Large intestine (tissue), 3 donors: ENCODE measurements at regions not wholly inside any gene's neighbourhood (a gene's known extent, or its start where the extent isn't known, plus 50 kb on each side); places are given as distances from the start of the nearest gene placed in this dataset.

Source experiments
- DNase-seq, 2 donors: peaks; one replicate each; pipeline versions ENCODE4 v3.0.0 to v3.0.0-alpha.2; 2013
- H3K27ac ChIP-seq: one replicate; pipeline ENCODE4 v1.5.1; 2013; ENCODE audit warnings: low read length
- H3K27me3 ChIP-seq: 2 replicates; pipeline ENCODE4 v1.6.1; 2013; ENCODE audit warnings: low read length; ENCODE audit not compliant: control insufficient read depth, insufficient read depth
- H3K36me3 ChIP-seq: 2 replicates; pipeline ENCODE4 v1.6.1; 2013; ENCODE audit warnings: low read length; ENCODE audit not compliant: control insufficient read depth, insufficient read depth
- H3K4me1 ChIP-seq: one replicate; pipeline ENCODE4 v1.6.1; 2013; ENCODE audit warnings: low read length; ENCODE audit not compliant: control insufficient read depth, insufficient read depth
- H3K4me3 ChIP-seq: one replicate; pipeline ENCODE4 v1.5.1; 2013; ENCODE audit warnings: low read length
- H3K9me3 ChIP-seq: one replicate; pipeline ENCODE4 v1.6.1; 2013; ENCODE audit warnings: mild to moderate bottlenecking, low read depth, low read length, moderate library complexity; ENCODE audit not compliant: control insufficient read depth
- whole genome bisulfite sequencing: methylation state at CpG from one replicate; pipeline ENCODE4 v1.1.5; 2013; ENCODE audit warnings: low lambda C conversion rate; ENCODE audit not compliant: insufficient coverage; 5-methylcytosine and 5-hydroxymethylcytosine counted together

GRCh38 chr2:55743583-55743982 is 49.9 kb upstream of the PNPT1 start:
- no peak for DNase-seq
- no CpG with 5 or more reads among the region's 1 CpG for WGBS
- Histone ChIP-seq H3K4me1 (no peaks in the 10 kb centered on the region), H3K27ac (no peak overlapping the region), H3K36me3 (no peaks in the 10 kb centered on the region), H3K4me3 (no peak overlapping the region), H3K9me3 (no peaks in the 10 kb centered on the region), H3K27me3 (no peaks in the 10 kb centered on the region)
